ENCODE measurements at regions not wholly inside any gene's neighbourhood (a gene's known extent, or its start where the extent isn't known, plus 50 kb on each side); places are given as distances from the start of the nearest gene placed in this dataset.

DNA sequence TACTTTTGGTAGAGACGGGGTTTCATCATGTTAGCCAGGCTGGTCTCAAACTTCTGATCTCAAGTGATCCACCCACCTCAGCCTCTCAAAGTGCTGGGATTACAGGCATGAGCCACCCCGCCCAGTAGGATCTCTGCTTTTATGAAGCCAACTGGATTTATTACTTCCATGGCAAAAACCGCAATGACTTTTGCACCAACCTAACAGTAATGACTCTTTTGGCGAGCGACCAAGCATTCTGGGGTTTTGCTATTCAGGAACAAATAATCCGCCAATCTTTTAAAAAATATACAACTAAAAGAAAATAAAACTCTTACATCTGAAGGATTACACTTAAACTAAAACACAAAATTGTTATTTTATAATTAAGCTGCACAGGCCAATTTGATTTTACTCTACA, 260.6 kb downstream of the ZEB2 start:
- TF ChIP-seq, protein P1, sequence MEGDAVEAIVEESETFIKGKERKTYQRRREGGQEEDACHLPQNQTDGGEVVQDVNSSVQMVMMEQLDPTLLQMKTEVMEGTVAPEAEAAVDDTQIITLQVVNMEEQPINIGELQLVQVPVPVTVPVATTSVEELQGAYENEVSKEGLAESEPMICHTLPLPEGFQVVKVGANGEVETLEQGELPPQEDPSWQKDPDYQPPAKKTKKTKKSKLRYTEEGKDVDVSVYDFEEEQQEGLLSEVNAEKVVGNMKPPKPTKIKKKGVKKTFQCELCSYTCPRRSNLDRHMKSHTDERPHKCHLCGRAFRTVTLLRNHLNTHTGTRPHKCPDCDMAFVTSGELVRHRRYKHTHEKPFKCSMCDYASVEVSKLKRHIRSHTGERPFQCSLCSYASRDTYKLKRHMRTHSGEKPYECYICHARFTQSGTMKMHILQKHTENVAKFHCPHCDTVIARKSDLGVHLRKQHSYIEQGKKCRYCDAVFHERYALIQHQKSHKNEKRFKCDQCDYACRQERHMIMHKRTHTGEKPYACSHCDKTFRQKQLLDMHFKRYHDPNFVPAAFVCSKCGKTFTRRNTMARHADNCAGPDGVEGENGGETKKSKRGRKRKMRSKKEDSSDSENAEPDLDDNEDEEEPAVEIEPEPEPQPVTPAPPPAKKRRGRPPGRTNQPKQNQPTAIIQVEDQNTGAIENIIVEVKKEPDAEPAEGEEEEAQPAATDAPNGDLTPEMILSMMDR (IDR thresholded peaks at IDR 0.05 in 8 of 11, conservative IDR thresholded peaks at IDR 0.05 in 3 of 11) = no peak
- no peak for TF ChIP-seq POLR2A (IDR thresholded peaks at IDR 0.05)

All from spleen (tissue), 7 donors.